Fibroblast of villous mesenchyme (primary cell): ENCODE measurements at regions not wholly inside any gene's neighbourhood (a gene's known extent, or its start where the extent isn't known, plus 50 kb on each side); places are given as distances from the start of the nearest gene placed in this dataset.
"Not testable (repeated sequence)": the region's sequence is repeated elsewhere in the genome, so short reads cannot be mapped to it uniquely, and the experiment has no call there.

Experiments
- DNase-seq: peaks from one replicate; pipeline ENCODE4 v3.0.0-alpha.2; 2010; ENCODE audit warnings: low read depth
- H3K4me3 ChIP-seq: 2 replicates; pipeline ENCODE4 v1.5.1; 2011; ENCODE audit warnings: low read depth, mild to moderate bottlenecking, low read length
- CTCF ChIP-seq: IDR thresholded peaks from 2 replicates; pipeline ENCODE4 v1.5.1; 2012; ENCODE audit warnings: low read depth, mild to moderate bottlenecking, low read length; ENCODE audit not compliant: insufficient read depth

- H3K4me3 ChIP-seq, result no peak overlapping the region
- DNase-seq, result no peak
- TF ChIP-seq CTCF, result no peak
These were observed 85.1 kb upstream of the RELN start for GRCh38 chr7:104074529-104074928.

GRCh38 chr7:104071641-104072040 lies 82.2 kb upstream of the RELN start:
- H3K4me3 ChIP-seq, DNase-seq: not testable (repeated sequence)

- H3K4me3 ChIP-seq, result no peak overlapping the region
- DNase-seq, result no peak
- TF ChIP-seq CTCF, result no peak
These were observed 76.0 kb upstream of the RELN start for GRCh38 chr7:104065491-104065890.

GRCh38 chr7:104064969-104065387 lies 75.5 kb upstream of the RELN start:
- no peak for DNase-seq
- no peak overlapping the region for H3K4me3 ChIP-seq
- TF ChIP-seq CTCF, result no peak

- not testable (repeated sequence) for DNase-seq, H3K4me3 ChIP-seq
These were observed 74.3 kb upstream of the RELN start for GRCh38 chr7:104063797-104064196.

GRCh38 chr7:104061652-104062051 lies 72.2 kb upstream of the RELN start:
- no peak for TF ChIP-seq CTCF
- no peak overlapping the region for H3K4me3 ChIP-seq
- DNase-seq, result no peak

GRCh38 chr7:104059837-104060236 lies 70.4 kb upstream of the RELN start:
- not testable (repeated sequence) for DNase-seq, H3K4me3 ChIP-seq

GRCh38 chr7:104059103-104059502 lies 69.6 kb upstream of the RELN start:
- H3K4me3 ChIP-seq, result no peak overlapping the region
- DNase-seq, result no peak
- no peak for TF ChIP-seq CTCF

GRCh38 chr7:104054362-104054761 lies 64.9 kb upstream of the RELN start:
- H3K4me3 ChIP-seq, result no peak overlapping the region
- no peak for DNase-seq
- TF ChIP-seq CTCF, result no peak
